ENCODE measurements at regions not wholly inside any gene's neighbourhood (a gene's known extent, or its start where the extent isn't known, plus 50 kb on each side); places are given as distances from the start of the nearest gene placed in this dataset.

GRCh38 chr11:92793189-92793588 is 176.3 kb upstream of the MTNR1B start:
- TF ChIP-seq CTCF (IDR thresholded peaks at IDR 0.05; ENCODE audit: insufficient read depth, low read length, poor library complexity, severe bottlenecking) (no peak), EZH2phosphoT487 (conservative IDR thresholded peaks at IDR 0.05; ENCODE audit: low read length) (no peak)

Data from SU-DHL-6 (cell line).